Left hindlimb (tissue), 1 donor: ENCODE measurements at regions not wholly inside any gene's neighbourhood (a gene's known extent, or its start where the extent isn't known, plus 50 kb on each side); places are given as distances from the start of the nearest gene placed in this dataset.

ENCODE experiments used
- DNase-seq: peaks from one replicate; pipeline ENCODE4 v3.0.0-alpha.2; 2018

GRCh38 chr2:125535089-125535488 lies 1120.9 kb upstream of the GYPC start:
- DNase-seq, result no peak

DNA sequence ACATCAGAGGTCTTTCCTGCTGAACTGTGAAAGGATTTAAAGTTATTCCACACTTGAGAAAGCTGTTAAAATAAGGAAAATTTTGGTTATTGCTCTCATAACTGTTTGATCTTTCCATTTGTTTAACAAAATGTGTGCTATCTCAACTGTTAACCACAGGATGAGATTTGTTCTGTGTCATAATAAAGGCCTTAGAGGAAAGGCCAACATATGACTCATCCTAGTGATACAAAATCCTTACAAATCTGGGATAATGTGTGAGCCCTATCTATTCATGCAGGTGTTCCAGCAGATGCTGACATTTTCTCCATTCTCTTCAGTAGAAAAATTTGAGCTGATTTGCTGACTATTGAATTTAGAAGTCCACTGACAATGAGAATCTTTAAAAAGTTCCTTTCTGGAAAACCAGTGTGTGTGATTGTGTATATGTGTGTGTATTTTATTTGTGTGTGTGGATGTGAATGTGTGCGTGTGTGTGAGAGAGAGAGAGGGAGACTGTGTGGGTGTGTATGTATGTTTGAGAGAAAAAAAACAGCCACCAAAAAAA lies 1111.9 kb upstream of the GYPC start:
- no peak for DNase-seq

DNA sequence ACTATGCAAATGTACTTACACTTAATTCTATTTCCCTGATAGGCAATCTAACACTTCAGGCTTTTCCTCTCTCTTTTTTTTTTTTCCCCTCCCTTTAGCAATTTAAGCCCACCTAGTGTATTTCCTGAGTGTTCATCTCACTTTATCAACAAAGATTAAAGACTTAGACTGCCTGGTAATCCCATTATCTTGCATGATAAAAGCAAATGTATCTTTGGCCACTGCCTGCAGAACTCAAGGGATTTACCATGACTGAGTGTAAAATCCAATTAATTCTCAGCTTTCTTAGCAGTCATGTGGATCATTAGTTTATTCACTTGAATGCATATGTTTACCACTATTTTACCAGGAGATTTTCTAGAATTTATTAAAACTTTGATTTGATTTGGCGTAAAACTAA lies 1102.2 kb upstream of the GYPC start:
- no peak for DNase-seq

DNA sequence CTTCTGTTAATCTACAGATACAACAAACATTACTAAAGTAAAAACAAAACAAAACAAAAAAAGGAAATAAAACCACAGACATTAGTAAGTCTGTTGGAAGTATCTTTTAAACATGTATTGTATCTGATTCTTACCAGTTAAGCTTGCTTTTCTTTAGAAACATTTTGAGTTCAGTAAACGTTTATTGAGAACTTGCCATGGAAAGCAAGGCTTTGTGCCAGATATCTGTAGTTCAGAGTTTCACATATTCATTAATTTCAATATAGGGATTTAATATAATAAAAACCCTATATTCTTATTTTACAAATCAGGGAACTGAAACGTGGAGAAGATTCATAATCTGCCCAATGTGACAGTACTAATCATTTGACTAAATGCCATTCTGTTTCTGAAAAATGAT lies 1101.0 kb upstream of the GYPC start:
- no peak for DNase-seq

DNA sequence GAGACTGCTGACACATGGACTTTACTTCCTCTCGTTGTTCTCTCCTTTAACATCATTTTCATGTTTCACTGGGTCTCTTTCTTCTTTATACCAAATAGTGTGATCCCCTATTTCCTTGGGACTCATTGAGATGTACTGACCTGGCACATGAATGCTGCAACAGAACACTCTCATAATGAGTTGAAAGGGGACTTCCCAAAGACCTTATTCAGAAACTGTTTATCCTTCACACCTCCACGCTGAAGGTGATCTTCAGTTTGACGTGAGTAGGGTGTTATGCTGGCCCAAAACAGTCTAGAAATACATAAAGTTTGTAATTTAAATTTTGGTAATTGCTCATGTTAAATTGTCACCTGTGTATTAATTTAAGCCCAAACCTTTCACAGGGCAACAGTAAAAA lies 1096.8 kb upstream of the GYPC start:
- no peak for DNase-seq

GRCh38 chr2:125560855-125561254 lies 1095.1 kb upstream of the GYPC start:
- no peak for DNase-seq

DNA sequence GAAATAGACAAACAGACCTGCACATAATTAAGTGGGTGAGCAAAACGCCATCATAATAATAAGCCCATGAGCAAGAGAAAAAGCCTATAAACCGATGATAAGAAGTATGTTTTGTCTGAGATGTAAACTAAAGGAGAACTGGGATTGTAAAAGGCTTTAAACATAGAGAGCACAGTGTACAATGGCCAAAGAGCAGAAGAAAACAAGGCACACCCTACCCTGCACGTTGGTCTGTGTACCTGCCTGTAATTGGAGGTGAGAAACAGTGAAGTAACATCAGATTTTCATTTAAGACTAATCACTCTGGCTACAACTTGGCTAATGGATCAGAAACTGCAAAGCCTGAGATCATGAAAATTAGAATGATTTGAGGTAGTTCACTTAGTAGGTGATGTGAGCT lies 1094.7 kb upstream of the GYPC start:
- DNase-seq, result no peak

- no peak for DNase-seq
Observed at GRCh38 chr2:125562924-125563323, 1093.0 kb upstream of the GYPC start.

DNA sequence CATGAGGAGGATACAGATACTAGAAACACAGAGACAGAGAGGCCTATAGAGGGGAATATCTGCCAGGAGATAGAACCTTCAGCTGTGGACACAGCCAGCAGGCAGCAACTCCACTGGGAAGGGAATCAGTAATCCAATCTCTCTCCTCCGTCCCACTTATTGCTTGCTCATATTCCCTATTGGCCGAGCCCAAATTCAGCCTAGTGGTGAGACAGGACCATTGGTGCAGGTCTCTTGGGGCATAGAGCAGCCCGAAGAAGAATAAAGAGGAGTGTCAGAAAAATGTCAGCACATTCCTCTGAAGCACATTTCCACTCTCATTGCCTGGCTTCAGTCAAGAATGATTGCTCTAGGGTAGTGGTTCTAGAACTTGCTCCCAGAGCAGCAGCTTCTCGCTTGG lies 1091.5 kb upstream of the GYPC start:
- no peak for DNase-seq

DNA sequence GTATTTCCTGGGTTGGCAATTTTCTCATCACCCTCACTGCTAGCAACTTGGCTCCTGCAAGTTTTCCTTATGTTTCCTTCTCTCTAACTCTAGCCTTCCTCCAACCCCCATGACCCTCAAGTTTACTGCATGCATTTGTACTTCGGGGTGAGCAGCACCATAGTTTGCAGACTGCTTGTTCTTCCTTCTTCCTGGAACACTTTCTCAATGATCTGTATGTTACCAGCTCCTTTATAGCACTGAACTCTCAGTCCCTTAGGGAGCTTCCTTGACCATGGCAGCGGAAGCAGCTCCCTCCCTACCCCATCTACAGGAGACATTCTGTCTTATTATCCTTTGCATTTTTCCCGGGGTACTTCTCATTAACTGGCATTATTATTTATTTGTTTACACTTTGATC lies 1089.5 kb upstream of the GYPC start:
- DNase-seq, result no peak

GRCh38 chr2:125567100-125567499 lies 1088.9 kb upstream of the GYPC start:
- no peak for DNase-seq

DNA sequence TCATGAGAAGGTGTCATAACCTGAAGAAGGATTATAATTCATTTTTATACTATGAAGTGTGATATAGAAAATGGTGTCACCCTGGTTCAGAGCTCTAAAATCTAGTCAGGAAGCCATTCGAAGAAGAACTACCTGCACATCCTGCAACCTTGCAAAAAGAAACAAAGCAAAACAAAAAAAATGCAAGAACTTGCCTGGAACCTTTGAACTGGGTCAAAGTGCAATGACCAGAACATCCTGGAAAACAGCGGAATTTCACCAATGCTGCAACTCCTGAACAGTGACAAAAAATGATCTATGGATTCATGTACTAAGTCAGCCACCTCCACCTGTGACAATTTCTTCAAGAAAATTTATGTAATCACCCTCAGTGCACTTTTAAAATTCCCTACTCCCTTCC lies 1083.3 kb upstream of the GYPC start:
- no peak for DNase-seq

DNA sequence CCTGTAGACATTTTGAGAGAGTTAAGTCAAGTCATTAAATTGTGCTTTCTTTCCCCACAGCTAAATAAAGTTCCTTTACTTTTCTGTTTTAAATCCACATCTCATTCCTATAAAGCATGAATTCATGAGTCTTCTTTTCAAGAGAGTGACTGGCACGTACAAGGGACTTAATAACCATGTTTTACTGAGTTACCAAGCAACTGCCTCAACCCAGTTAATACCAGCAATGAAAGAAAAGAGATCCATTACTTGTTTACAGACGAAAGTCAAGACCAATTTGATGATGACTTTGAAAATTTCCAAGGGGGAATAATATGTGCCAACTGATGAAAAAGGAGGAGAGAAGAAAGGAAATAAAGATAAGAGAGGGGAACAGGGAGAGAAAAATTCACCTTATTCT lies 1082.5 kb upstream of the GYPC start:
- no peak for DNase-seq

DNA sequence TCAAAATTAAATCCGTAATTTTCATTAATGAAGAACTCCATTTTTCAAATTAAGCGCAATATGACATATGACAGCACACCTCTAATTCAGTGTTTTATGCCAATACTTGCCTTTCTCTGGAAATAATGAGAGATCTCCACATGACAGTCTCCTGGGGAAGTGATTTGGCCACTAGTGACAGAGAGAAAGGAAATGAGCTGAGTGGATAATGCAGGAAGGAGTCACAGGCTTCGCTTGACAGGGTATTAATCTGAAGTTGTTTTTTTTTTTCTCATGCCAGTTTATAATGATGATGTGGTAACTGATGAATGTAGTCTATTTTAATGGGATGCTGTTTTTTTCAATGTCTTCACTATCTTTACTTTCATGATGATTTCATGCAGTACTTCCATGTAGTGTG lies 1079.4 kb upstream of the GYPC start:
- no peak for DNase-seq

DNA sequence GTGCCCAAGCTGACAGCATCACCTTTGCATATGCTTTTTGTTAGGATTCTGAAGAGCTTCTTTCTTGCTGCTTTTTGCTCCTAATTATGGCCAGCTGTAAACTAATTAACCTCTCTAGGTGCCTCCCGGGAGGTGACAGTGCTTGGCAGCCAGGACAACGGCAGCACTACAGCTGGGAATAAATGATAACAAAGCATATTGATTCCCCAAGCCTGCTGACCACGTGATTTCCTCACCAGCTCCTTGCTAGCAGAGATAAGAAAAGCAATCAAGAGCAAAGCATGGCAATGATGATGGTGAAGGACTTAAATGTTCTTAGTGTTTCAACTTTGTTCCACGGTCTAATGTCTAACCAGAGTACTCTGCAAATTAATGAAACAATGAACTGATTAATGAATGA lies 1074.4 kb upstream of the GYPC start:
- no peak for DNase-seq

- no peak for DNase-seq
Observed at GRCh38 chr2:125582516-125582915, 1073.4 kb upstream of the GYPC start.

DNA sequence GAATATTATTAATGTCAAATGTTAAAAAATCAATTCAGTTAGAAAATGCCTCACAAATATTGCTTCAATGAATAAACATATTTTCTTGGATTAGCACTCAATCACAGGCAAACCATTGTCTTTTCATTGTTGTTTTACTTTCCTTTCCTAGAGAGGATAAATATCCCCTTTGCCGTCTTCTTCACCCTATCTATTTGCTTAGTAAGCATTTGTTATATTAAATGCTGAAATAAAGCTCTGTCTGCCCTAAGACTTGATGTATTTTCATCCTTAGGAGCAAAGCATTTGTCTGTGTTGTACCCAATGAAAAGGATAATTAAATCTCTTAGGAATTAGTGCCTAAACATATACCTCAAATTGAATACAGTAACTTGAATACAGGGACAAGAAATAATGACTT lies 1071.2 kb upstream of the GYPC start:
- DNase-seq, result no peak

GRCh38 chr2:125588780-125589179 lies 1067.2 kb upstream of the GYPC start:
- no peak for DNase-seq

GRCh38 chr2:125591954-125592353 lies 1064.0 kb upstream of the GYPC start:
- no peak for DNase-seq

DNA sequence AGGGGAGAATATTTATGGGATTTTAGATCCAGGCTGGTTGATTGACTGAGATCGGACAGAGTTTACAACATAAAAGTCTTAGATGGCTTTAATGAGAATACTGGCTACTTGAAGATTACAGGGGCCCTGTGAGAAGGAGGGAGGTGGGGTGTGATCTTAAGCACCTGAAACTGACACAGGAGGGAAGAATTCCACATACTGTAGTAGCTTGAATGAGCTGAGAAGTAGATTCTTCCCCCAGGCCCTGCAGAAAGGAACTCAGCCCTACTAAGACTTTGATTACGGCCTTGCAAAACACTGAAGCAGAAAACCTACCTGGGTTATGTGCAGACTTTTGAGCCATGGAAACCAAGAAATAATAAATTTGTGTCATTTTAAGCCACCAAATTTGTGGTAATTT lies 1062.9 kb upstream of the GYPC start:
- no peak for DNase-seq

DNA sequence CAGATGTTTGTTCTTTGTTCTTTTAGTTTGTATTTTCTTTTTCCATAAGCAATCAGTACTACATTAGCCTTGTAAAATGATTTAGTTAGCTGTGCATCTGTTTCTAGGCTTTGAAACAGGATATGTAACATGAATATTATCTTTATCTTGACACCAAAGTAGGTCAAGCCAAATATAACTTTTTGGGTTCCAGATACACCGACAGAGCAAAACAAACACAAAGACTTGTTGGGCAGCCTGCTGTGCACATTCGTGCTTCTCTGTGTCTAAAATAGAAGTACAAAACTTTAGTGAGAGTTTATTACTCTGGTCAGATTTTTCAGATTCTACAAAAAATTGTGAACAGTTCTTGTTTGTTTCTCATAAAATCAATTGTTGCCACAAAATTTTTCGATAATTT lies 1059.3 kb upstream of the GYPC start:
- no peak for DNase-seq

GRCh38 chr2:125615438-125615837 lies 1040.5 kb upstream of the GYPC start:
- DNase-seq, result no peak

DNA sequence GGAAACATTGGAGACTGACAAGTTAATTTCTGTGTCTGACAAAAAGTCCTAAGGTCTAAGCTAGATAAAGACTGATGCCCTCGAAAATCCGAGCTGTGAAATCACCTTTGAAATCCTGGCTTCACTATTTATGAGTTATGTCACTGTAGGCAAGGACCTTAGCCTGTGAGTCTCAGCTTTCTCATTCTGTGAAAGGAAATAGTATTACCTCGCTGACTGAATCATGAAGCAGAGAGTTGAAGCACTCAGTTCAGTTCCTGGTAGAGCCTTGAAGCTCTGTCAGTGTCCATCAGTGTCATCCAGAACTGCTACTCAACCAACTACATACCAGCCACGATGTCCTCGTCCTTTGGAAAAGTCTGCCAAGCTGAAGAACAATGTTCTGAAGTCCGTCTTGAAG lies 1025.6 kb upstream of the GYPC start:
- DNase-seq, result no peak

DNA sequence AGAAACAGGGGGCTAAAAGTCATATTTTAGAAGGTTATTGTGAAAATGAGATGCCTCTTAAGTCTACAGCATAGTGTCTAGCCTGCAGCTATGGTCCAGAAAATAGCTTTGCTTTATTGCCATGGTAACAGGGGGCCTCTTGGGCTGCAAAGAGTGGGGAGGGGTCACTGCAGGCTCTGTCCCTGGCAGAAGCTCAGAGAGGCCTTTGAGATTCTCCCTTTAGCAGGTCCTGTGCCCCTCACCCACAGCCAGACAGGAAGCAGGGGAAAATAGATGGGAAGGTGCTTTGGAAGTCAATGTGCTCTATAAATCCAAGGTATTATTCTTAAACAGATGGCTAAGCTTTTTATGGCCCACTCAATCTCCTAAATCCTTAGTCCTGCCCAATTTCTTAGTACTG lies 1021.3 kb upstream of the GYPC start:
- no peak for DNase-seq

DNA sequence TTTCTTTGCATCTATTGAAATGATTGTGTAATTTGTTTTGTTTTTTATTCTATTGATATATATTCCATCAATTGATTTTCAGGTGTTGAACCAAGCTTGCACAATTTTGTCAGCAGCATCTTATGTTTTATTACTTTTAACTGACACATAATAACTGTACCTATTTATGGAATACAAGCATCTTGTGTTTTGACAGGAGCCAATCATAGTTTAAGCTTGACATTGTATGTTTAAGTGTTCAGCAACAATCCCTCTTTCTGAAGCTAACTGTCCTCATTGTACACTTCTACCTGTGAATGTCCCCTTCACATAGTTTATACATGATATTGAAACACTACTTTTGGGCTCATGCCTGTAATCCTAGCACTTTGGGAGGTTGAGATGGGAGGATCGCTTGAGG lies 1017.6 kb upstream of the GYPC start:
- no peak for DNase-seq

DNA sequence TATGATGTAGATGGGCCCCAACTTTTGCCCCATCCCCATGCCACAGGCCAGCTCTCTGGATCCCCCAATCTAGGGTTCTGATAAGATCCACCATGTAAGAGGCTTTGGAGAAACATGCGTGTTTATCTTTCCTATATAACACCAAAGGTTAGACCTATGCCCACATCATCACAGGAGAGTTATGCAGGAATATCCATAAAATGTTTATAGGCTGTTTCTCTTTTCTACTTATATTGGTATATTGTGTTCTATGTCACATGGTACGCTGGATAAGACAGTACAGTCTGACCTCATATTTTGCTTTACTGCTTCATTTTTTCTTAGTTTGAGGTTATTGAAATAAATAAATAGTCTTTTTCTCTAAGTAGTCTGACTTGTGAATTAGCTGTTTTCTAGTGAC lies 1013.9 kb upstream of the GYPC start:
- no peak for DNase-seq
